A549 (cell line): ENCODE measurements at regions not wholly inside any gene's neighbourhood (a gene's known extent, or its start where the extent isn't known, plus 50 kb on each side); places are given as distances from the start of the nearest gene placed in this dataset.

Experiments
- ATAC-seq, 2 experiments: fragments of 200-7000 bp in 1 of 2; fragments of >200 bp in 1 of 2; cut with Nextera tagmentation in 1 of 2; cut with Tn5 transposase in 1 of 2; 3 replicates each; pipeline versions ENCODE4 v1.8.0 to v1.9.1; 2018 to 2020; ENCODE audit warnings: mild to moderate bottlenecking in 1 of 2, moderate library complexity in 1 of 2
- CTCF ChIA-PET: fragments of 300-600 bp; sonication (Branson Sonifier 250); formaldehyde crosslinking; extraction: SDS; loops from one replicate; lab custom pipeline; 2021; ENCODE audit warnings: antibody characterized with exemption, inconsistent platforms; lab: Yijun Ruan, JAX
- POLR2A ChIA-PET: fragments of 350-600 bp; formaldehyde crosslinking; extraction: SDS; loops from one replicate; lab custom pipeline; 2021; ENCODE audit warnings: antibody characterized with exemption, inconsistent platforms; lab: Yijun Ruan, JAX
- DNase-seq, 2 experiments: peaks; one replicate each; pipeline versions ENCODE4 v3.0.0 to v3.0.0-alpha.2; 2011 to 2016; ENCODE audit warnings: low read depth in 1 of 2, low spot score in 1 of 2
- FAIRE-seq: peaks from 2 replicates; lab custom pipeline; 2011; peaks lifted over from hg19 to GRCh38; lab: Jason Lieb, UNC
- H3K27ac ChIP-seq, 2 experiments: fragments of >200 bp; sonication (Bioruptor Twin); formaldehyde crosslinking; 3 replicates each; pipeline ENCODE4 v1.5.1; 2016 to 2017
- H3K4me1 ChIP-seq: fragments of >200 bp; sonication (Bioruptor Twin); formaldehyde crosslinking; 3 replicates; pipeline ENCODE4 v1.6.1; 2016
- H3K4me2 ChIP-seq: fragments of >200 bp; sonication (Bioruptor Twin); formaldehyde crosslinking; 3 replicates; pipeline ENCODE4 v1.6.1; 2016
- H3K4me3 ChIP-seq: fragments of >200 bp; sonication (Bioruptor Twin); formaldehyde crosslinking; 3 replicates; pipeline ENCODE4 v1.5.1; 2016
- H3K9me3 ChIP-seq: fragments of >200 bp; sonication (Bioruptor Twin); formaldehyde crosslinking; 3 replicates; pipeline ENCODE4 v1.6.1; 2016
- ATOH8 ChIP-seq: fragments of 250-450 bp; sonication (Bioruptor Pico); IDR thresholded peaks from 2 replicates; pipeline ENCODE4 v1.5.0; 2020; ENCODE audit warnings: low read depth, mild to moderate bottlenecking, moderate library complexity
- BCL3 ChIP-seq: fragments of >200 bp; sonication (Bioruptor Twin); formaldehyde crosslinking; IDR thresholded peaks from 3 replicates; pipeline ENCODE4 v1.6.1; 2016
- BHLHE40 ChIP-seq: IDR thresholded peaks from 2 replicates; pipeline ENCODE4 v1.6.1; 2012; ENCODE audit warnings: low read depth, low read length, inconsistent platforms
- CBX2 ChIP-seq: fragments of 200-600 bp; sonication (generic); IDR thresholded peaks from 2 replicates; pipeline ENCODE4 v1.6.1; 2016; ENCODE audit warnings: low read depth, mild to moderate bottlenecking, borderline replicate concordance
- CHD2 ChIP-seq: fragments of 150-350 bp; IDR thresholded peaks from 2 replicates; pipeline ENCODE4 v1.6.1; 2014; ENCODE audit warnings: low read length; ENCODE audit not compliant: partially characterized antibody
- E2F6 ChIP-seq: IDR thresholded peaks from 2 replicates; pipeline ENCODE4 v1.6.1; 2012; ENCODE audit warnings: low read depth, borderline replicate concordance
- EHF ChIP-seq: fragments of 250-450 bp; sonication (Bioruptor Pico); IDR thresholded peaks from 2 replicates; pipeline ENCODE4 v1.5.0; 2020; ENCODE audit warnings: mild to moderate bottlenecking
- EP300 ChIP-seq, 2 experiments: fragments of >200 bp; sonication (Bioruptor Twin); formaldehyde crosslinking; IDR thresholded peaks; 2 replicates in 1 of 2; 3 replicates in 1 of 2; pipeline ENCODE4 v1.6.1; 2016 to 2017
- ESRRA ChIP-seq: fragments of 150-350 bp; IDR thresholded peaks from 2 replicates; pipeline ENCODE4 v1.6.1; 2014; ENCODE audit warnings: mild to moderate bottlenecking, low read length, borderline replicate concordance
- FOSB ChIP-seq: fragments of 250-450 bp; sonication (Bioruptor Pico); IDR thresholded peaks from 2 replicates; pipeline ENCODE4 v1.5.0; 2020; ENCODE audit warnings: mild to moderate bottlenecking, moderate library complexity
- FOXS1 ChIP-seq: fragments of 250-450 bp; sonication (Bioruptor Pico); IDR thresholded peaks from 2 replicates; pipeline ENCODE4 v1.5.0; 2020; ENCODE audit warnings: mild to moderate bottlenecking, moderate library complexity
- GATA3 ChIP-seq: IDR thresholded peaks from 2 replicates; pipeline ENCODE4 v1.6.1; 2012; ENCODE audit warnings: borderline replicate concordance
- HDAC2 ChIP-seq: fragments of 200-600 bp; sonication (generic); IDR thresholded peaks from 2 replicates; pipeline ENCODE4 v1.6.1; 2016
- HEYL ChIP-seq: fragments of 250-450 bp; sonication (Bioruptor Pico); IDR thresholded peaks from 2 replicates; pipeline ENCODE4 v1.8.0; 2021; ENCODE audit warnings: mild to moderate bottlenecking, moderate library complexity
- HMGXB4 ChIP-seq: fragments of 250-450 bp; sonication (Bioruptor Pico); IDR thresholded peaks from 2 replicates; pipeline ENCODE4 v1.5.0; 2021; ENCODE audit warnings: mild to moderate bottlenecking, moderate library complexity, borderline replicate concordance
- JUN ChIP-seq, 2 experiments: fragments of >200 bp; sonication (Bioruptor Twin); formaldehyde crosslinking; IDR thresholded peaks; 2 replicates in 1 of 2; 3 replicates in 1 of 2; pipeline ENCODE4 v1.6.1; 2016 to 2017
- JUNB ChIP-seq: fragments of >200 bp; sonication (Bioruptor Twin); formaldehyde crosslinking; IDR thresholded peaks from 2 replicates; pipeline ENCODE4 v1.6.1; 2016
- KDM5A ChIP-seq: fragments of 200-600 bp; sonication (generic); IDR thresholded peaks from 2 replicates; pipeline ENCODE4 v1.6.1; 2016; ENCODE audit warnings: antibody characterized with exemption, mild to moderate bottlenecking
- MAFK ChIP-seq: fragments of 450-650 bp; IDR thresholded peaks from 2 replicates; pipeline ENCODE4 v1.6.1; 2014; ENCODE audit not compliant: partially characterized antibody
- MAZ ChIP-seq: fragments of 150-350 bp; IDR thresholded peaks from 2 replicates; pipeline ENCODE4 v1.6.1; 2014; ENCODE audit warnings: antibody characterized with exemption, low read depth, low read length, borderline replicate concordance
- MYC ChIP-seq: IDR thresholded peaks from 2 replicates; pipeline ENCODE4 v1.6.1; 2012; ENCODE audit warnings: mild to moderate bottlenecking, inconsistent platforms, low read length, improper control_type of control experiment, borderline replicate concordance
- NFE2L2 ChIP-seq: fragments of 150-350 bp; conservative IDR thresholded peaks from 2 replicates; pipeline ENCODE4 v1.6.1; 2014; ENCODE audit warnings: low read length
- NPAS2 ChIP-seq: fragments of 250-450 bp; sonication (Bioruptor Pico); IDR thresholded peaks from 2 replicates; pipeline ENCODE4 v1.8.0; 2022; ENCODE audit warnings: mild to moderate bottlenecking, moderate library complexity, borderline replicate concordance
- NR3C1 ChIP-seq: fragments of >200 bp; sonication (Bioruptor Twin); formaldehyde crosslinking; IDR thresholded peaks from 3 replicates; pipeline ENCODE4 v1.6.1; 2017
- PBX3 ChIP-seq: IDR thresholded peaks from 2 replicates; pipeline ENCODE4 v1.6.1; 2012
- PHF8 ChIP-seq: fragments of 200-600 bp; sonication (generic); IDR thresholded peaks from 2 replicates; pipeline ENCODE4 v1.6.1; 2016; ENCODE audit warnings: low read depth, mild to moderate bottlenecking, antibody characterized with exemption, moderate library complexity, borderline replicate concordance
- POLR2A ChIP-seq: IDR thresholded peaks from 2 replicates; pipeline ENCODE4 v1.6.1; 2012; ENCODE audit warnings: mild to moderate bottlenecking, low read length
- POLR2AphosphoS2 ChIP-seq: conservative IDR thresholded peaks from 2 replicates; pipeline ENCODE4 v1.6.1; 2012; ENCODE audit warnings: low read length, improper control_type of control experiment, inconsistent platforms
- RAD21 ChIP-seq, 2 experiments: fragments of >200 bp in 1 of 2; sonication (Bioruptor Twin) in 1 of 2; formaldehyde crosslinking in 1 of 2; IDR thresholded peaks in 1 of 2; conservative IDR thresholded peaks in 1 of 2; 2 replicates in 1 of 2; 3 replicates in 1 of 2; pipeline ENCODE4 v1.6.1; 2012 to 2018; ENCODE audit warnings: inconsistent platforms in 1 of 2
- RARB ChIP-seq: fragments of 250-450 bp; sonication (Bioruptor Pico); IDR thresholded peaks from 2 replicates; pipeline ENCODE4 v1.8.0; 2021; ENCODE audit warnings: mild to moderate bottlenecking, moderate library complexity
- RFX5 ChIP-seq: fragments of 450-650 bp; IDR thresholded peaks from 2 replicates; pipeline ENCODE4 v1.7.1; 2014; ENCODE audit warnings: antibody characterized with exemption, mild to moderate bottlenecking, moderate library complexity
- RNF2 ChIP-seq: fragments of 200-600 bp; sonication (generic); IDR thresholded peaks from 2 replicates; pipeline ENCODE4 v1.6.1; 2016; ENCODE audit warnings: low read depth, mild to moderate bottlenecking, antibody characterized with exemption, moderate library complexity, borderline replicate concordance
- SMC3 ChIP-seq: fragments of >200 bp; sonication (Bioruptor Twin); formaldehyde crosslinking; IDR thresholded peaks from 3 replicates; pipeline ENCODE4 v1.6.1; 2018; ENCODE audit warnings: inconsistent platforms
- TFCP2L1 ChIP-seq: fragments of 250-450 bp; sonication (Bioruptor Pico); IDR thresholded peaks from 2 replicates; pipeline ENCODE4 v1.5.0; 2021; ENCODE audit warnings: mild to moderate bottlenecking
- TP53 ChIP-seq: fragments of 250-450 bp; sonication (Bioruptor Pico); IDR thresholded peaks from 2 replicates; pipeline ENCODE4 v1.5.0; 2021; ENCODE audit warnings: mild to moderate bottlenecking, moderate library complexity
- ZC3H11A ChIP-seq: fragments of 450-650 bp; IDR thresholded peaks from 2 replicates; pipeline ENCODE4 v1.6.1; 2014; ENCODE audit warnings: antibody characterized with exemption, mild to moderate bottlenecking
- ZFP36 ChIP-seq: fragments of 450-650 bp; IDR thresholded peaks from 2 replicates; pipeline ENCODE4 v1.6.1; 2014; ENCODE audit warnings: borderline replicate concordance; ENCODE audit not compliant: partially characterized antibody
- ZSCAN20 ChIP-seq: fragments of 250-450 bp; sonication (Bioruptor Pico); IDR thresholded peaks from 2 replicates; pipeline ENCODE4 v1.8.0; 2022; ENCODE audit warnings: mild to moderate bottlenecking, moderate library complexity
- WGBS: methylation state at CpG from one replicate; pipeline ENCODE4 v1.1.6; 2017; ENCODE audit errors: missing lambda C conversion rate; 5-methylcytosine and 5-hydroxymethylcytosine counted together

GRCh38 chr10:110410329-110411046 lies 87.2 kb upstream of the DUSP5 start:
- peak; percentile 78 for FAIRE-seq
- ChIA-PET POLR2A (interaction anchor here (1.6 to 1.7 kb wide), 2 partner anchors 16 to 90 kb away, joined by 5 to 9 read pairs; no protein-coding TSS in a partner anchor), CTCF (interaction anchor here (0.7 to 4.6 kb wide), 7 partner anchors 12 to 147 kb away, joined by 3 to 27 read pairs (median 4); no protein-coding TSS in a partner anchor)
- Histone ChIP-seq H3K4me2 (peak overlapping the region; percentile 69), H3K4me1 (peaks cover 85% of the 10 kb centered on the region), H3K27ac (peak overlapping the region; percentile 99), H3K9me3 (no peaks in the 10 kb centered on the region), H3K4me3 (no peak overlapping the region)
- peak; percentile 96 to 98 for DNase-seq
- peak; percentile 75 to 87 for ATAC-seq
- WGBS, result 15% methylated on average over 10 of the region's 11 CpGs
- no peak for TF ChIP-seq MAFK
- TF ChIP-seq KDM5A, result no peak
- no peak; the same call in 1 of the 2 replicates for TF ChIP-seq RFX5
- no peak for TF ChIP-seq HMGXB4 (CRISPR knock-in tag)
- peak; percentile 86 for TF ChIP-seq ZSCAN20 (CRISPR knock-in tag)
- no peak for TF ChIP-seq NPAS2 (CRISPR knock-in tag)
- TF ChIP-seq MAZ, result no peak
- no peak for TF ChIP-seq ZC3H11A
- no peak for TF ChIP-seq ZFP36
- peak; percentile 86 for TF ChIP-seq FOXS1 (CRISPR knock-in tag)
- no peak for TF ChIP-seq FOSB (CRISPR knock-in tag)
- peak; percentile 81 to 94 for TF ChIP-seq JUN (IDR thresholded peaks at IDR 0.05)
- TF ChIP-seq RARB (CRISPR knock-in tag), result no peak
- peak; percentile 68; the same call in 1 of the 2 replicates for TF ChIP-seq TFCP2L1 (CRISPR knock-in tag)
- peak; percentile 93 for TF ChIP-seq GATA3
- no peak for TF ChIP-seq RNF2
- no peak for TF ChIP-seq BHLHE40
- TF ChIP-seq CBX2, result no peak
- no peak for TF ChIP-seq NFE2L2
- TF ChIP-seq EHF (CRISPR knock-in tag), result peak; percentile 83; the same call in 1 of the 2 replicates
- no peak for TF ChIP-seq TP53 (CRISPR knock-in tag)
- no peak for TF ChIP-seq ESRRA
- TF ChIP-seq BCL3, result peak; percentile 86; the same call in 2 of the 3 replicates
- no peak for TF ChIP-seq POLR2AphosphoS2
- peak; percentile 73 for TF ChIP-seq ATOH8
- peak; percentile 90 to 94; a peak in 4 of 5 replicates for TF ChIP-seq EP300 (IDR thresholded peaks at IDR 0.05)
- TF ChIP-seq PBX3, result peak; percentile 22; the same call in 1 of the 2 replicates
- no peak for TF ChIP-seq POLR2A
- TF ChIP-seq CHD2, result no peak
- TF ChIP-seq RAD21 (conservative IDR thresholded peaks at IDR 0.05 in 1 of 2, IDR thresholded peaks at IDR 0.05 in 1 of 2), result peak; percentile 33 to 62; a peak in 4 of 5 replicates
- TF ChIP-seq HEYL (CRISPR knock-in tag), result peak; percentile 47; the same call in 1 of the 2 replicates
- no peak for TF ChIP-seq HDAC2
- TF ChIP-seq E2F6, result peak; percentile 62; the same call in 1 of the 2 replicates
- TF ChIP-seq JUNB, result peak; percentile 88
- no peak for TF ChIP-seq NR3C1
- no peak for TF ChIP-seq PHF8
- no peak; the same call in 2 of the 3 replicates for TF ChIP-seq SMC3
- TF ChIP-seq MYC, result no peak
